ENCODE measurements at regions not wholly inside any gene's neighbourhood (a gene's known extent, or its start where the extent isn't known, plus 50 kb on each side); places are given as distances from the start of the nearest gene placed in this dataset.

DNA sequence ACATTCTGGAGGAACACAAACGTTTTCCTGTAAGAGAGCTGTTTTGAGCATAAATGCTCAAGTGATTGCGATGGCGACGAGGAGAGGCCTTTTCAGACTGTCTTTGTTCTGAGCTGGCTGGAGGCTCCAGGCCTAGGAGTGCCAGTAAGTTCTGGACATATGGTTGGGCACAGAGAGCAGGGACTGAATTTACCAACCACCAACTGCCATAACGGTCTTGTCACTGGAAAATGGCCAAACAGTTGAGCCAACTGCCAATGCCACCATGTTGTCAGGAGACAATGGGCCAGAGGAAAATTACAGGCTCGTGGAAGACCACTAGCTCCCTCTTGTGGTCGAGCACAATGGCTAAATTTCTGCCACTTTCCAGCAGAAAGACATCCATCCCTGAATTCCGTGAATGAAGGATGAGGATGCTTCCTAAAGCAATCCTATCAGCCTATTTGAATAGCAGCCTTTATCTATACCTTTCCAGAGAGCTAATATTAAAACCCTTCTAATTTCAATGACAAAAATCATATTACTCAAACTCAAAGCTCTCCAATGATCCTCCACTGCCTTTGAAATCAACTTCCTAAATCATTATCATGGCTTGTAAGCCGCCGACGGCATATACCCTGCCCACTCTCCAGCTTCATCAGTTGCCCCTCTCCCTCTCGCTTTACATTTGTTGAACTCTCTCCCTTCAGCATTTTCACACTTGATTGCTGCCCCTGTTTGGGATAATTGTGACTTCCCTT, 66.9 kb upstream of the GLIS3 start (continued):
- TF ChIP-seq YY1 (tag by site-specific recombination; IDR thresholded peaks at IDR 0.05): 0 out of 2 replicates have a peak, but pooled peaks have one; percentile 22
- no peak for TF ChIP-seq KLF8 (tag by site-specific recombination; IDR thresholded peaks at IDR 0.05)
- TF ChIP-seq GLIS1 (tag by site-specific recombination; IDR thresholded peaks at IDR 0.05): no peak
- no peak for TF ChIP-seq ZNF76 (tag by site-specific recombination; IDR thresholded peaks at IDR 0.05; ENCODE audit: borderline replicate concordance, low read depth)
- TF ChIP-seq ZNF366 (tag by site-specific recombination; conservative IDR thresholded peaks at IDR 0.05): 0 out of 2 replicates have a peak, but pooled peaks have one; percentile 18
- no peak for TF ChIP-seq ZNF133 (tag by site-specific recombination; IDR thresholded peaks at IDR 0.05)
- TF ChIP-seq, protein P1, sequence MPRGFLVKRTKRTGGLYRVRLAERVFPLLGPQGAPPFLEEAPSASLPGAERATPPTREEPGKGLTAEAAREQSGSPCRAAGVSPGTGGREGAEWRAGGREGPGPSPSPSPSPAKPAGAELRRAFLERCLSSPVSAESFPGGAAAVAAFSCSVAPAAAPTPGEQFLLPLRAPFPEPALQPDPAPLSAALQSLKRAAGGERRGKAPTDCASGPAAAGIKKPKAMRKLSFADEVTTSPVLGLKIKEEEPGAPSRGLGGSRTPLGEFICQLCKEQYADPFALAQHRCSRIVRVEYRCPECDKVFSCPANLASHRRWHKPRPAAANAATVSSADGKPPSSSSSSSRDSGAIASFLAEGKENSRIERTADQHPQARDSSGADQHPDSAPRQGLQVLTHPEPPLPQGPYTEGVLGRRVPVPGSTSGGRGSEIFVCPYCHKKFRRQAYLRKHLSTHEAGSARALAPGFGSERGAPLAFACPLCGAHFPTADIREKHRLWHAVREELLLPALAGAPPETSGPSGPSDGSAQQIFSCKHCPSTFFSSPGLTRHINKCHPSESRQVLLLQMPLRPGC (tag by site-specific recombination; IDR thresholded peaks at IDR 0.05): no peak
- TF ChIP-seq, protein P2, sequence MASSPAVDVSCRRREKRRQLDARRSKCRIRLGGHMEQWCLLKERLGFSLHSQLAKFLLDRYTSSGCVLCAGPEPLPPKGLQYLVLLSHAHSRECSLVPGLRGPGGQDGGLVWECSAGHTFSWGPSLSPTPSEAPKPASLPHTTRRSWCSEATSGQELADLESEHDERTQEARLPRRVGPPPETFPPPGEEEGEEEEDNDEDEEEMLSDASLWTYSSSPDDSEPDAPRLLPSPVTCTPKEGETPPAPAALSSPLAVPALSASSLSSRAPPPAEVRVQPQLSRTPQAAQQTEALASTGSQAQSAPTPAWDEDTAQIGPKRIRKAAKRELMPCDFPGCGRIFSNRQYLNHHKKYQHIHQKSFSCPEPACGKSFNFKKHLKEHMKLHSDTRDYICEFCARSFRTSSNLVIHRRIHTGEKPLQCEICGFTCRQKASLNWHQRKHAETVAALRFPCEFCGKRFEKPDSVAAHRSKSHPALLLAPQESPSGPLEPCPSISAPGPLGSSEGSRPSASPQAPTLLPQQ (tag by site-specific recombination; IDR thresholded peaks at IDR 0.05): no peak
- TF ChIP-seq ZNF202 (tag by site-specific recombination; IDR thresholded peaks at IDR 0.05; ENCODE audit: borderline replicate concordance): no peak
- peak; percentile 85 for TF ChIP-seq ZNF654 (tag by site-specific recombination; IDR thresholded peaks at IDR 0.05; ENCODE audit: low read depth)
- TF ChIP-seq IKZF3 (tag by site-specific recombination; IDR thresholded peaks at IDR 0.05): peak; percentile 49; the same call in 1 of the 2 replicates
- no peak for TF ChIP-seq KLF10 (tag by site-specific recombination; IDR thresholded peaks at IDR 0.05)
- TF ChIP-seq ZNF792 (tag by site-specific recombination; IDR thresholded peaks at IDR 0.05): no peak
- no peak for TF ChIP-seq OSR2 (tag by site-specific recombination; IDR thresholded peaks at IDR 0.05)
- no peak for TF ChIP-seq ZNF248 (tag by site-specific recombination; IDR thresholded peaks at IDR 0.05)
- TF ChIP-seq YY2 (tag by site-specific recombination; IDR thresholded peaks at IDR 0.05): peak; percentile 45; the same call in 1 of the 2 replicates
- no peak for TF ChIP-seq ZNF426 (tag by site-specific recombination; IDR thresholded peaks at IDR 0.05)
- TF ChIP-seq, protein P3, sequence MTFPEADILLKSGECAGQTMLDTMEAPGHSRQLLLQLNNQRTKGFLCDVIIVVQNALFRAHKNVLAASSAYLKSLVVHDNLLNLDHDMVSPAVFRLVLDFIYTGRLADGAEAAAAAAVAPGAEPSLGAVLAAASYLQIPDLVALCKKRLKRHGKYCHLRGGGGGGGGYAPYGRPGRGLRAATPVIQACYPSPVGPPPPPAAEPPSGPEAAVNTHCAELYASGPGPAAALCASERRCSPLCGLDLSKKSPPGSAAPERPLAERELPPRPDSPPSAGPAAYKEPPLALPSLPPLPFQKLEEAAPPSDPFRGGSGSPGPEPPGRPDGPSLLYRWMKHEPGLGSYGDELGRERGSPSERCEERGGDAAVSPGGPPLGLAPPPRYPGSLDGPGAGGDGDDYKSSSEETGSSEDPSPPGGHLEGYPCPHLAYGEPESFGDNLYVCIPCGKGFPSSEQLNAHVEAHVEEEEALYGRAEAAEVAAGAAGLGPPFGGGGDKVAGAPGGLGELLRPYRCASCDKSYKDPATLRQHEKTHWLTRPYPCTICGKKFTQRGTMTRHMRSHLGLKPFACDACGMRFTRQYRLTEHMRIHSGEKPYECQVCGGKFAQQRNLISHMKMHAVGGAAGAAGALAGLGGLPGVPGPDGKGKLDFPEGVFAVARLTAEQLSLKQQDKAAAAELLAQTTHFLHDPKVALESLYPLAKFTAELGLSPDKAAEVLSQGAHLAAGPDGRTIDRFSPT (tag by site-specific recombination; IDR thresholded peaks at IDR 0.05): no peak
- TF ChIP-seq ZNF514 (tag by site-specific recombination; IDR thresholded peaks at IDR 0.05): no peak
- no peak for TF ChIP-seq ZBTB48 (tag by site-specific recombination; IDR thresholded peaks at IDR 0.05)

DNA sequence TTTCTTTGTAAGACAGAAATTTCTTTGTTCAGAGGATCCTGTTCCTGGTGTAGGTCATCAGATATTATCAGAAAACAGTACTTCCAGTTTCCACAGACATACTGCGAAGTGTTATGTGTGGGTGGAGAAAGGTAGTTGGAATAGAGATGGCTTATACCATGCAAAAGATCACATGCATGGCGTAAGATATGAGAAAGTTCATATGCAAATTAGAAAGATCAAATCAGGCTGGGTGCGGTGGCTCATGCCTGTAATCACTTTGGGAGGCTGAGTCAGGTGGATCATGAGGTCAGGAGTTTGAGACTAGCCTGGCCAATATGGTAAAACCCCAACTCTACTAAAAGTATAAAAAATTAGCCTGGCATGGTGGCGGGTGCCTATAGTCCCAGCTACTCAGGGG, 65.2 kb upstream of the GLIS3 start:
- Histone ChIP-seq H3K4me1 (ENCODE audit: control insufficient read depth, insufficient read depth, low read length) (no peaks in the 10 kb centered on the region), H3K27ac (ENCODE audit: extremely low read depth, low read depth, low read length) (no peak overlapping the region), H3K9me3 (ENCODE audit: control insufficient read depth, insufficient read depth, low read depth, low read length) (no peaks in the 10 kb centered on the region), H3K36me3 (ENCODE audit: control insufficient read depth in 2 of 2, insufficient read depth in 1 of 2, low read length in 2 of 2) (no peaks in the 10 kb centered on the region), H3K4me3 (ENCODE audit: low read depth, low read length) (no peak overlapping the region)
- POLR2A ChIA-PET: no interaction called here
- TF ChIP-seq BCL11A (tag by site-specific recombination; IDR thresholded peaks at IDR 0.05; ENCODE audit: low read depth): no peak
- no peak for TF ChIP-seq ZNF404 (tag by site-specific recombination; IDR thresholded peaks at IDR 0.05)
- no peak for TF ChIP-seq ZNF133 (tag by site-specific recombination; IDR thresholded peaks at IDR 0.05)
- TF ChIP-seq, protein P2 (tag by site-specific recombination; IDR thresholded peaks at IDR 0.05): no peak
- TF ChIP-seq ZNF664 (tag by site-specific recombination; IDR thresholded peaks at IDR 0.05): no peak
- TF ChIP-seq ZNF776 (tag by site-specific recombination; IDR thresholded peaks at IDR 0.05; ENCODE audit: borderline replicate concordance): no peak
- TF ChIP-seq ZNF174 (tag by site-specific recombination; IDR thresholded peaks at IDR 0.05): no peak
- TF ChIP-seq ZNF843 (tag by site-specific recombination; IDR thresholded peaks at IDR 0.05): no peak
- no peak for TF ChIP-seq ZNF677 (tag by site-specific recombination; IDR thresholded peaks at IDR 0.05)
- no peak for TF ChIP-seq ZNF239 (tag by site-specific recombination; IDR thresholded peaks at IDR 0.05)
- TF ChIP-seq, protein P4, sequence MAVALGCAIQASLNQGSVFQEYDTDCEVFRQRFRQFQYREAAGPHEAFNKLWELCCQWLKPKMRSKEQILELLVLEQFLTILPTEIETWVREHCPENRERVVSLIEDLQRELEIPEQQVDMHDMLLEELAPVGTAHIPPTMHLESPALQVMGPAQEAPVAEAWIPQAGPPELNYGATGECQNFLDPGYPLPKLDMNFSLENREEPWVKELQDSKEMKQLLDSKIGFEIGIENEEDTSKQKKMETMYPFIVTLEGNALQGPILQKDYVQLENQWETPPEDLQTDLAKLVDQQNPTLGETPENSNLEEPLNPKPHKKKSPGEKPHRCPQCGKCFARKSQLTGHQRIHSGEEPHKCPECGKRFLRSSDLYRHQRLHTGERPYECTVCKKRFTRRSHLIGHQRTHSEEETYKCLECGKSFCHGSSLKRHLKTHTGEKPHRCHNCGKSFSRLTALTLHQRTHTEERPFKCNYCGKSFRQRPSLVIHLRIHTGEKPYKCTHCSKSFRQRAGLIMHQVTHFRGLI (tag by site-specific recombination; IDR thresholded peaks at IDR 0.05): no peak
- CTCF ChIA-PET: interaction anchor here (1.2 to 4.8 kb wide), 4 partner anchors 9 to 898 kb away, joined by 3 to 95 read pairs (median 28); no protein-coding TSS in a partner anchor
